ENCODE measurements at regions not wholly inside any gene's neighbourhood (a gene's known extent, or its start where the extent isn't known, plus 50 kb on each side); places are given as distances from the start of the nearest gene placed in this dataset.
A peak's percentile ranks its signal among the peaks of the same experiment; 100 is the strongest.

- no peak for TF ChIP-seq ZNF214 (tag by site-specific recombination; IDR thresholded peaks at IDR 0.05; ENCODE audit: borderline replicate concordance)
- peak; percentile 38; the same call in 1 of the 2 replicates for TF ChIP-seq ZSCAN30 (tag by site-specific recombination; IDR thresholded peaks at IDR 0.05)
- peak; percentile 37; the same call in 1 of the 2 replicates for TF ChIP-seq ZNF549 (tag by site-specific recombination; IDR thresholded peaks at IDR 0.05)
- TF ChIP-seq ZNF311 (tag by site-specific recombination; IDR thresholded peaks at IDR 0.05; ENCODE audit: borderline replicate concordance), result no peak
- TF ChIP-seq ZNF626 (tag by site-specific recombination; IDR thresholded peaks at IDR 0.05), result no peak
- no peak for TF ChIP-seq GLIS2 (tag by site-specific recombination; IDR thresholded peaks at IDR 0.05)
- no peak for TF ChIP-seq ZBTB49 (tag by site-specific recombination; IDR thresholded peaks at IDR 0.05; ENCODE audit: low read depth)
- TF ChIP-seq ZNF423 (tag by site-specific recombination; IDR thresholded peaks at IDR 0.05), result no peak
- no peak for TF ChIP-seq ZNF621 (tag by site-specific recombination; IDR thresholded peaks at IDR 0.05)
- TF ChIP-seq, protein P1, sequence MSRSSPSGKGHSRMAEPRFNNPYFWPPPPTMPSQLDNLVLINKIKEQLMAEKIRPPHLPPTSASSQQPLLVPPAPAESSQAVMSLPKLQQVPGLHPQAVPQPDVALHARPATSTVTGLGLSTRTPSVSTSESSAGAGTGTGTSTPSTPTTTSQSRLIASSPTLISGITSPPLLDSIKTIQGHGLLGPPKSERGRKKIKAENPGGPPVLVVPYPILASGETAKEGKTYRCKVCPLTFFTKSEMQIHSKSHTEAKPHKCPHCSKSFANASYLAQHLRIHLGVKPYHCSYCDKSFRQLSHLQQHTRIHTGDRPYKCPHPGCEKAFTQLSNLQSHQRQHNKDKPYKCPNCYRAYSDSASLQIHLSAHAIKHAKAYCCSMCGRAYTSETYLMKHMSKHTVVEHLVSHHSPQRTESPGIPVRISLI (tag by site-specific recombination; IDR thresholded peaks at IDR 0.05), result no peak
- TF ChIP-seq SCRT2 (tag by site-specific recombination; IDR thresholded peaks at IDR 0.05), result no peak
- TF ChIP-seq GFI1B (tag by site-specific recombination; IDR thresholded peaks at IDR 0.05), result no peak
- TF ChIP-seq ZNF341 (tag by site-specific recombination; IDR thresholded peaks at IDR 0.05; ENCODE audit: low read depth), result no peak
- no peak for TF ChIP-seq PRDM1 (tag by site-specific recombination; IDR thresholded peaks at IDR 0.05)
- TF ChIP-seq ZNF48 (tag by site-specific recombination; IDR thresholded peaks at IDR 0.05), result no peak
- TF ChIP-seq ZNF146 (tag by site-specific recombination; IDR thresholded peaks at IDR 0.05), result no peak
- TF ChIP-seq ZNF792 (tag by site-specific recombination; IDR thresholded peaks at IDR 0.05), result no peak
- TF ChIP-seq ZNF677 (tag by site-specific recombination; IDR thresholded peaks at IDR 0.05), result no peak
- TF ChIP-seq ZNF350 (tag by site-specific recombination; IDR thresholded peaks at IDR 0.05), result no peak
- peak; percentile 71; the same call in 1 of the 2 replicates for TF ChIP-seq ZNF561 (tag by site-specific recombination; IDR thresholded peaks at IDR 0.05; ENCODE audit: borderline replicate concordance)
- no peak for TF ChIP-seq ZNF221 (tag by site-specific recombination; IDR thresholded peaks at IDR 0.05; ENCODE audit: borderline replicate concordance)
- TF ChIP-seq ZSCAN5A (tag by site-specific recombination; IDR thresholded peaks at IDR 0.05), result no peak
- peak; percentile 56; the same call in 1 of the 2 replicates for TF ChIP-seq WT1 (tag by site-specific recombination; IDR thresholded peaks at IDR 0.05)
- TF ChIP-seq ZFP37 (tag by site-specific recombination; IDR thresholded peaks at IDR 0.05), result no peak
- TF ChIP-seq IKZF3 (tag by site-specific recombination; IDR thresholded peaks at IDR 0.05), result peak; percentile 38; the same call in 1 of the 2 replicates
- no peak for TF ChIP-seq ZBTB21 (tag by site-specific recombination; IDR thresholded peaks at IDR 0.05)
- no peak for TF ChIP-seq ZNF169 (tag by site-specific recombination; IDR thresholded peaks at IDR 0.05)
- no peak for TF ChIP-seq ZBTB1 (tag by site-specific recombination; IDR thresholded peaks at IDR 0.05)
- TF ChIP-seq ZNF624 (tag by site-specific recombination; IDR thresholded peaks at IDR 0.05), result no peak
- TF ChIP-seq ZNF843 (tag by site-specific recombination; IDR thresholded peaks at IDR 0.05), result peak; percentile 68
- no peak for TF ChIP-seq ZNF76 (tag by site-specific recombination; IDR thresholded peaks at IDR 0.05; ENCODE audit: borderline replicate concordance, low read depth)
- no peak for TF ChIP-seq HIC1 (tag by site-specific recombination; IDR thresholded peaks at IDR 0.05)
- no peak for TF ChIP-seq ZNF248 (tag by site-specific recombination; IDR thresholded peaks at IDR 0.05)
- TF ChIP-seq ZNF2 (tag by site-specific recombination; IDR thresholded peaks at IDR 0.05), result no peak
- TF ChIP-seq ZNF473 (tag by site-specific recombination; IDR thresholded peaks at IDR 0.05), result no peak
- TF ChIP-seq ZNF629 (tag by site-specific recombination; IDR thresholded peaks at IDR 0.05), result no peak; the same call in 1 of the 2 replicates
- no peak for TF ChIP-seq ZNF266 (tag by site-specific recombination; IDR thresholded peaks at IDR 0.05; ENCODE audit: low read depth)
These were observed 289.4 kb upstream of the SP8 start (continued) for GRCh38 chr7:21076054-21076453.

Data from HEK293 (cell line).